ENCODE measurements at regions not wholly inside any gene's neighbourhood (a gene's known extent, or its start where the extent isn't known, plus 50 kb on each side); places are given as distances from the start of the nearest gene placed in this dataset.

- H3K27me3 ChIP-seq = no peaks in the 10 kb centered on the region
- DNase-seq = no peak
- intact Hi-C loops (cut with DNase I; ENCODE audit: low total_unique reads) = no loop called here
- no peaks in the 10 kb centered on the region for H3K36me3 ChIP-seq
- H3K4me1 ChIP-seq = no peaks in the 10 kb centered on the region
- no peak overlapping the region for H3K4me3 ChIP-seq
- no peaks in the 10 kb centered on the region for H3K9me3 ChIP-seq
- 79 to 83% methylated on average over 2 to 3 of the region's 3 CpGs for WGBS, 2 donors (ENCODE audit: low coverage in 1 of 2)
- TF ChIP-seq CTCF (IDR thresholded peaks at IDR 0.05) (no peak), POLR2A (IDR thresholded peaks at IDR 0.05) (no peak), EP300 (IDR thresholded peaks at IDR 0.05; ENCODE audit: low read depth) (no peak), POLR2AphosphoS5 (IDR thresholded peaks at IDR 0.05) (no peak)
- in situ Hi-C loops (cut with MboI; ENCODE audit: low pct_ligation_motif_present in 1 of 4, low pct_unique_long_range_greater_than_20kb in 1 of 4, low sequenced_read_pairs in 3 of 4) = no loop called here
- H3K27ac ChIP-seq = no peak overlapping the region
Observed at GRCh38 chr6:16819752-16820151, 58.5 kb upstream of the ATXN1 start.

- no peak for DNase-seq
- Histone ChIP-seq H3K36me3 (no peaks in the 10 kb centered on the region), H3K4me1 (no peaks in the 10 kb centered on the region), H3K4me3 (no peak overlapping the region), H3K27me3 (no peaks in the 10 kb centered on the region), H3K9me3 (no peaks in the 10 kb centered on the region), H3K27ac (no peak overlapping the region)
- 61 to 70% methylated on average over 5 of the region's 5 CpGs for WGBS, 2 donors (ENCODE audit: low coverage in 1 of 2)
- in situ Hi-C loops (cut with MboI; ENCODE audit: low pct_ligation_motif_present in 1 of 4, low pct_unique_long_range_greater_than_20kb in 1 of 4, low sequenced_read_pairs in 3 of 4) = no loop called here
- TF ChIP-seq POLR2AphosphoS5 (IDR thresholded peaks at IDR 0.05) (no peak), EP300 (IDR thresholded peaks at IDR 0.05; ENCODE audit: low read depth) (no peak), POLR2A (IDR thresholded peaks at IDR 0.05) (no peak), CTCF (IDR thresholded peaks at IDR 0.05) (no peak)
- intact Hi-C loops (cut with DNase I; ENCODE audit: low total_unique reads) = no loop called here
Observed at GRCh38 chr6:16818992-16819626, 57.8 kb upstream of the ATXN1 start.

- in situ Hi-C loops (cut with MboI; ENCODE audit: low pct_ligation_motif_present in 1 of 4, low pct_unique_long_range_greater_than_20kb in 1 of 4, low sequenced_read_pairs in 3 of 4) (no loop called here), intact Hi-C loops (cut with DNase I; ENCODE audit: low total_unique reads) (no loop called here)
- Histone ChIP-seq H3K27me3 (no peaks in the 10 kb centered on the region), H3K36me3 (no peaks in the 10 kb centered on the region), H3K4me3 (no peak overlapping the region), H3K9me3 (peaks cover 0 to 6% of the 10 kb centered on the region in 2 donors), H3K4me1 (no peaks in the 10 kb centered on the region), H3K27ac (no peak overlapping the region)
- no peak for DNase-seq
- WGBS, 2 donors (ENCODE audit: low coverage in 1 of 2) = 80 to 89% methylated on average over 3 of the region's 3 CpGs
- TF ChIP-seq EP300 (IDR thresholded peaks at IDR 0.05; ENCODE audit: low read depth) (no peak), POLR2AphosphoS5 (IDR thresholded peaks at IDR 0.05) (no peak), POLR2A (IDR thresholded peaks at IDR 0.05) (no peak), CTCF (IDR thresholded peaks at IDR 0.05) (no peak)
Observed at GRCh38 chr6:16817594-16817993, 56.3 kb upstream of the ATXN1 start.

- in situ Hi-C loops (cut with MboI; ENCODE audit: low pct_ligation_motif_present in 1 of 4, low pct_unique_long_range_greater_than_20kb in 1 of 4, low sequenced_read_pairs in 3 of 4) (no loop called here), intact Hi-C loops (cut with DNase I; ENCODE audit: low total_unique reads) (no loop called here)
- H3K4me1 ChIP-seq = no peaks in the 10 kb centered on the region
- no peaks in the 10 kb centered on the region for H3K27me3 ChIP-seq
- no peak overlapping the region for H3K27ac ChIP-seq
- TF ChIP-seq EP300 (IDR thresholded peaks at IDR 0.05; ENCODE audit: low read depth) (no peak), POLR2A (IDR thresholded peaks at IDR 0.05) (no peak), CTCF (IDR thresholded peaks at IDR 0.05) (no peak), POLR2AphosphoS5 (IDR thresholded peaks at IDR 0.05) (no peak)
- WGBS, 2 donors (ENCODE audit: low coverage in 1 of 2) = 58 to 67% methylated on average over 3 of the region's 3 CpGs
- H3K4me3 ChIP-seq = no peak overlapping the region
- no peak for DNase-seq
- H3K36me3 ChIP-seq = no peaks in the 10 kb centered on the region
- H3K9me3 ChIP-seq = peaks cover 0 to 13% of the 10 kb centered on the region in 2 donors
Observed at GRCh38 chr6:16816891-16817290, 55.6 kb upstream of the ATXN1 start.
